Thyroid gland (tissue), 4 donors: ENCODE measurements at regions not wholly inside any gene's neighbourhood (a gene's known extent, or its start where the extent isn't known, plus 50 kb on each side); places are given as distances from the start of the nearest gene placed in this dataset.

Source experiments
- DNase-seq, 2 donors: peaks; one replicate each; pipeline ENCODE4 v3.0.0-alpha.2; 2019
- H3K27ac ChIP-seq, 3 donors: fragments of 200-600 bp; sonication (generic); 1 replicate in 2 of 3; 2 replicates in 1 of 3; pipeline ENCODE4 v1.5.1; 2016 to 2019; ENCODE audit warnings: mild to moderate bottlenecking in 1 of 3, moderate library complexity in 1 of 3
- H3K27me3 ChIP-seq: fragments of 200-600 bp; sonication (generic); one replicate; pipeline ENCODE4 v1.5.1; 2019
- H3K36me3 ChIP-seq, 2 donors: fragments of 200-600 bp; sonication (generic); one replicate each; pipeline ENCODE4 v1.5.1; 2016 to 2019
- H3K4me1 ChIP-seq, 2 donors: fragments of 200-600 bp; sonication (generic); one replicate each; pipeline ENCODE4 v1.5.1; 2017 to 2019
- H3K4me3 ChIP-seq, 3 donors: fragments of 200-600 bp; sonication (generic); replicated peaks in 1 of 3; 1 replicate in 2 of 3; 2 replicates in 1 of 3; pipeline ENCODE4 v1.5.1; 2016; ENCODE audit warnings: mild to moderate bottlenecking in 1 of 3
- H3K9me3 ChIP-seq: fragments of 200-600 bp; sonication (generic); one replicate; pipeline ENCODE4 v1.5.1; 2017
- POLR2A ChIP-seq, 2 donors: fragments of 450-650 bp; IDR thresholded peaks; one replicate each; pipeline ENCODE4 v1.6.1; 2017; ENCODE audit warnings: antibody characterized with exemption in 2 of 2, mild to moderate bottlenecking in 2 of 2, moderate library complexity in 1 of 2
- WGBS, 2 donors: methylation state at CpG; one replicate each; pipeline ENCODE4 v1.1.5; 2017; 5-methylcytosine and 5-hydroxymethylcytosine counted together
- intact Hi-C: fragments of 100-400 bp; cut with DNase I; formaldehyde crosslinking; loops from one replicate; pipeline ENCODE4 v1.15.1; 2023
- TF ChIP-seq, protein P1 (sequence below), 6 experiments: fragments of 200-600 bp in 3 of 6; fragments of 450-650 bp in 3 of 6; sonication (generic) in 3 of 6; IDR thresholded peaks; one replicate each; pipeline ENCODE4 v1.5.1; 2016 to 2019; ENCODE audit warnings: antibody characterized with exemption in 6 of 6, mild to moderate bottlenecking in 2 of 6, inconsistent platforms in 1 of 6, moderate library complexity in 1 of 6

DNA sequence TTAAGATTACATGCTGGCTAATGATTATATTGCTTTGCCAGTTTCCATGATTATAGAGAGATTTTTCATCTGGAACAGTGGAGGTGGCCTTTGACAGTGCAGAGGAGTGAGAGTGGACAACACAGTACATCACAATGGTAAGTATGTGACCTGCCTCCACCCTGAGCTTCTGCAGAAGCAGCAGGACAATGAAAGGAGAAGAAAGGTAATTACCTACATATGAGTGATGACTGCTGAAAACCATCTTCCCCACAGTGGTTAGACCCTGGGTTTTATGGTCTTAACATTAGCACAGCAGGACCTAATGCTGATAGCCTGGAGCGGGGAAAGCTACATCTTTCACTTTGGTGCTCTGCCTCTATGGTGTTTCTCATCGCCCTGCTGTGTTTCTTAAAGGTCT is 454.7 kb upstream of the DDI1 start:
- no peak overlapping the region for H3K4me3 ChIP-seq
- DNase-seq: no peak
- H3K27ac ChIP-seq: no peak overlapping the region
- H3K27me3 ChIP-seq: no peaks in the 10 kb centered on the region
- no peaks in the 10 kb centered on the region for H3K9me3 ChIP-seq
- H3K36me3 ChIP-seq: no peaks in the 10 kb centered on the region
- no peak for TF ChIP-seq POLR2A (IDR thresholded peaks at IDR 0.05)
- TF ChIP-seq, protein P1, sequence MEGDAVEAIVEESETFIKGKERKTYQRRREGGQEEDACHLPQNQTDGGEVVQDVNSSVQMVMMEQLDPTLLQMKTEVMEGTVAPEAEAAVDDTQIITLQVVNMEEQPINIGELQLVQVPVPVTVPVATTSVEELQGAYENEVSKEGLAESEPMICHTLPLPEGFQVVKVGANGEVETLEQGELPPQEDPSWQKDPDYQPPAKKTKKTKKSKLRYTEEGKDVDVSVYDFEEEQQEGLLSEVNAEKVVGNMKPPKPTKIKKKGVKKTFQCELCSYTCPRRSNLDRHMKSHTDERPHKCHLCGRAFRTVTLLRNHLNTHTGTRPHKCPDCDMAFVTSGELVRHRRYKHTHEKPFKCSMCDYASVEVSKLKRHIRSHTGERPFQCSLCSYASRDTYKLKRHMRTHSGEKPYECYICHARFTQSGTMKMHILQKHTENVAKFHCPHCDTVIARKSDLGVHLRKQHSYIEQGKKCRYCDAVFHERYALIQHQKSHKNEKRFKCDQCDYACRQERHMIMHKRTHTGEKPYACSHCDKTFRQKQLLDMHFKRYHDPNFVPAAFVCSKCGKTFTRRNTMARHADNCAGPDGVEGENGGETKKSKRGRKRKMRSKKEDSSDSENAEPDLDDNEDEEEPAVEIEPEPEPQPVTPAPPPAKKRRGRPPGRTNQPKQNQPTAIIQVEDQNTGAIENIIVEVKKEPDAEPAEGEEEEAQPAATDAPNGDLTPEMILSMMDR (IDR thresholded peaks at IDR 0.05): no peak
- WGBS, 2 donors: 61 to 81% methylated on average over 2 of the region's 2 CpGs
- H3K4me1 ChIP-seq: no peaks in the 10 kb centered on the region
- intact Hi-C loops: no loop called here

DNA sequence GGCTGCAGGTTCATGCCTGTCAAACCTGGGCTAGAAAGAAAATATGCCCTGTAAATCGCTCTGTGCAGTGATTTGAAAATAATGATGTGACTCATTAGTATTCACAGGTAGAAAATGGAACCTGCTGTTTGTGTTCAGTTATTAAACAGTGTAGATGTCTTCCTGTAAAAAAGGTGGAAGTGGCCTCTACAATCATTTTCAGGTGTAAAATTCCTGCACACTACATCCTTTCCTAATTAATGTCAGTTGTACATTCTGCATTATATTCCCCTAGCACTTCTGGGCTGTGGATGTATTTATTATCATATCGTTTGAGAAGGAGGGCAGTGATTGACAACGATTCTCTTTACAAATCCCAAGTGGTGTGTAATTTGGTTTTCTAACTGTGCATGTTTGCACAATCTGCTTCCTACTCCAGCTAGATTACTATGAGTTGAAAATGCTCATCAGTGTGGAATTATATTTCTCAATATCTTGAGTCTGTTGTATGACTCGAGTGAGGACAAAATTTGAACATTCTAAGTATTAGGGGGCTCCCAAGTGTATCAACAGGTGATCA is 454.0 kb upstream of the DDI1 start:
- H3K36me3 ChIP-seq: no peaks in the 10 kb centered on the region
- H3K4me3 ChIP-seq: no peak overlapping the region
- no peaks in the 10 kb centered on the region for H3K4me1 ChIP-seq
- H3K9me3 ChIP-seq: no peaks in the 10 kb centered on the region
- intact Hi-C loops: no loop called here
- WGBS, 2 donors: 76 to 86% methylated on average over 4 of the region's 4 CpGs
- H3K27me3 ChIP-seq: no peaks in the 10 kb centered on the region
- no peak for DNase-seq
- no peak overlapping the region for H3K27ac ChIP-seq
- TF ChIP-seq, protein P1 (IDR thresholded peaks at IDR 0.05): no peak
- TF ChIP-seq POLR2A (IDR thresholded peaks at IDR 0.05): no peak

DNA sequence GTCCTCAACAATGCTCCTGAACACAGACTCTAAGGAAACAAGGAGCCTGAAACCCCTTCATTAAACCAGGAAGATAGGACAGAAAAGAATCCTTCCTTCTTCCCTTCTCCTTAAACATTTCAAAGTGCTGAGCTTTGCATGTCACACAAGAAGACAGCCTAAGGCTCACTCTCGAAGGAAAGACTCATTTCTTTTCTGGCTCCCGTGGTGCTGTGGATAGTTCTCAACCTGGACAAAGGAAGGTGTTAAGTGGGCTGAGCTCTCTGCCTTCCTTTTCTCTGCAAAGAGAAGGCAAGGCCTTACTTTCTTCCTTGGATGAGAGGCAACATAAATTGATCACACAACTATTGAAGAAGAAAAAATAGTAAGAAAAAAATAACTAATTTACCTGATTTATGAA is 452.4 kb upstream of the DDI1 start:
- no peaks in the 10 kb centered on the region for H3K4me1 ChIP-seq
- TF ChIP-seq POLR2A (IDR thresholded peaks at IDR 0.05): no peak
- TF ChIP-seq, protein P1 (IDR thresholded peaks at IDR 0.05): no peak
- no peaks in the 10 kb centered on the region for H3K36me3 ChIP-seq
- no peaks in the 10 kb centered on the region for H3K27me3 ChIP-seq
- no peaks in the 10 kb centered on the region for H3K9me3 ChIP-seq
- no peak overlapping the region for H3K4me3 ChIP-seq
- H3K27ac ChIP-seq: no peak overlapping the region
- intact Hi-C loops: no loop called here
- no peak for DNase-seq
- 49 to 57% methylated on average over 2 of the region's 2 CpGs for WGBS, 2 donors

DNA sequence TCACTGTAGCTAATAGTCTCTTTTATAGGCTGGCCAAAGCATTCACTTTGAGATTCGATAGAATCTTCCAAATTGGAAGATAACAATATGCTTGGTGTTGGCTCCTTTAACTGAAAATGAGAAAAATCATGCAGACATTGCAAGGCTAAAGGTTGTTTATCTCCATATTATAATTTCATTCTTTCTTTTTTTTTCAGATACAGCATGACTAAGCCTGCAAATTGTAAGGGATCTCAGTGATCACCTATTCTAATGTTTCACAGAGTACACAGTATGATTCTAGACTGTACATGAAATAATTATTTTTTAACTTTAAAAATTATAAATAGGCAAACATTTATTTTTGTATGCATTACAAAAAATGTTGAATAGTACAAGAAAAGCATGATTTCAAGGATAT is 451.7 kb upstream of the DDI1 start:
- intact Hi-C loops: no loop called here
- no peak overlapping the region for H3K27ac ChIP-seq
- TF ChIP-seq, protein P1 (IDR thresholded peaks at IDR 0.05): no peak
- TF ChIP-seq POLR2A (IDR thresholded peaks at IDR 0.05): no peak
- H3K27me3 ChIP-seq: no peaks in the 10 kb centered on the region
- H3K4me1 ChIP-seq: no peaks in the 10 kb centered on the region
- no peaks in the 10 kb centered on the region for H3K9me3 ChIP-seq
- no peak overlapping the region for H3K4me3 ChIP-seq
- H3K36me3 ChIP-seq: no peaks in the 10 kb centered on the region
- WGBS, 2 donors: 69 to 80% methylated on average over 1 of the region's 1 CpG
- DNase-seq: no peak

DNA sequence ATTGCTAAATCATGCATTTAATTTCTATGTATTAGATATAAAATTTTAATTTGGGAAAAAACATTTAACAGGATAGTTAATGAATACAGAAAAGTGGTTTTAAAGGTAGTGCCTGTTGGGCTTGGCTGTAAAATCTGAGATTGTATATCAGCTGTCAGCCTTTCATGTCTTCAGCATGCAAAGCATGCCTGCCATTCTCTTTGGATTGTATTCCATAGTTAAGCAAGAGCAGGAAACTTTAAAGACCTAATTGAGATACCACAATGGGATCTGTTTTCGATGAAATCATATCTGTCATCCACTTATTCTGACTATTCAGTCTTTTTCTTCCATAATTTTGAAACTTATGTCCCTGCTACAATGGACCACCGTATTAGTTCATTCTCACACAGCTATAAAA is 451.0 kb upstream of the DDI1 start:
- Histone ChIP-seq H3K27ac (no peak overlapping the region), H3K4me3 (no peak overlapping the region), H3K9me3 (no peaks in the 10 kb centered on the region), H3K36me3 (no peaks in the 10 kb centered on the region), H3K4me1 (no peaks in the 10 kb centered on the region), H3K27me3 (no peaks in the 10 kb centered on the region)
- intact Hi-C loops: no loop called here
- no peak for DNase-seq
- 86 to 94% methylated on average over 2 of the region's 2 CpGs for WGBS, 2 donors
- TF ChIP-seq, protein P1 (IDR thresholded peaks at IDR 0.05): no peak
- TF ChIP-seq POLR2A (IDR thresholded peaks at IDR 0.05): no peak
